GM12878 (cell line): ENCODE measurements at regions not wholly inside any gene's neighbourhood (a gene's known extent, or its start where the extent isn't known, plus 50 kb on each side); places are given as distances from the start of the nearest gene placed in this dataset.

Experiments
- BMI1 ChIP-seq: fragments of 450-650 bp; IDR thresholded peaks from 2 replicates; pipeline ENCODE4 v1.6.1; 2016; ENCODE audit warnings: mild to moderate bottlenecking, moderate library complexity, borderline replicate concordance
- IKZF1 ChIP-seq: fragments of 450-650 bp; conservative IDR thresholded peaks from 2 replicates; pipeline ENCODE4 v1.6.1; 2017; ENCODE audit warnings: antibody characterized with exemption, mild to moderate bottlenecking
- LARP7 ChIP-seq: fragments of 450-650 bp; IDR thresholded peaks from 2 replicates; pipeline ENCODE4 v1.6.1; 2017; ENCODE audit warnings: mild to moderate bottlenecking
- NR2F1 ChIP-seq: fragments of 450-650 bp; conservative IDR thresholded peaks from 2 replicates; pipeline ENCODE4 v1.6.1; 2017; ENCODE audit warnings: mild to moderate bottlenecking
- RAD51 ChIP-seq: fragments of 450-650 bp; IDR thresholded peaks from 2 replicates; pipeline ENCODE4 v1.6.1; 2016; ENCODE audit warnings: moderate library complexity, mild to moderate bottlenecking, inconsistent platforms
- SIX5 ChIP-seq: IDR thresholded peaks from 2 replicates; pipeline ENCODE4 v1.6.1; 2011; ENCODE audit warnings: mild to moderate bottlenecking, low read depth, low read length, moderate library complexity; ENCODE audit not compliant: severe bottlenecking
- TARDBP ChIP-seq: IDR thresholded peaks from 2 replicates; pipeline ENCODE4 v1.6.1; 2016; ENCODE audit warnings: borderline replicate concordance
- TCF7 ChIP-seq: IDR thresholded peaks from 2 replicates; pipeline ENCODE4 v1.6.1; 2014; ENCODE audit warnings: antibody characterized with exemption, borderline replicate concordance
- TF ChIP-seq, protein P1 (sequence below): fragments of 150-350 bp; IDR thresholded peaks from 2 replicates; pipeline ENCODE4 v1.6.1; 2016; ENCODE audit warnings: low read depth, low read length
- TF ChIP-seq, protein P2 (sequence below): IDR thresholded peaks from 2 replicates; pipeline ENCODE4 v1.6.1; 2011; ENCODE audit warnings: borderline replicate concordance, low read depth, mild to moderate bottlenecking, moderate library complexity, mixed read lengths, low read length; ENCODE audit not compliant: insufficient read depth; ENCODE audit errors: extremely low read length

GRCh38 chr2:8495189-8495989 lies 186.5 kb upstream of the ID2 start (continued):
- TF ChIP-seq RAD51, result no peak
- no peak for TF ChIP-seq SIX5
- TF ChIP-seq TCF7, result no peak
- TF ChIP-seq, protein P1, sequence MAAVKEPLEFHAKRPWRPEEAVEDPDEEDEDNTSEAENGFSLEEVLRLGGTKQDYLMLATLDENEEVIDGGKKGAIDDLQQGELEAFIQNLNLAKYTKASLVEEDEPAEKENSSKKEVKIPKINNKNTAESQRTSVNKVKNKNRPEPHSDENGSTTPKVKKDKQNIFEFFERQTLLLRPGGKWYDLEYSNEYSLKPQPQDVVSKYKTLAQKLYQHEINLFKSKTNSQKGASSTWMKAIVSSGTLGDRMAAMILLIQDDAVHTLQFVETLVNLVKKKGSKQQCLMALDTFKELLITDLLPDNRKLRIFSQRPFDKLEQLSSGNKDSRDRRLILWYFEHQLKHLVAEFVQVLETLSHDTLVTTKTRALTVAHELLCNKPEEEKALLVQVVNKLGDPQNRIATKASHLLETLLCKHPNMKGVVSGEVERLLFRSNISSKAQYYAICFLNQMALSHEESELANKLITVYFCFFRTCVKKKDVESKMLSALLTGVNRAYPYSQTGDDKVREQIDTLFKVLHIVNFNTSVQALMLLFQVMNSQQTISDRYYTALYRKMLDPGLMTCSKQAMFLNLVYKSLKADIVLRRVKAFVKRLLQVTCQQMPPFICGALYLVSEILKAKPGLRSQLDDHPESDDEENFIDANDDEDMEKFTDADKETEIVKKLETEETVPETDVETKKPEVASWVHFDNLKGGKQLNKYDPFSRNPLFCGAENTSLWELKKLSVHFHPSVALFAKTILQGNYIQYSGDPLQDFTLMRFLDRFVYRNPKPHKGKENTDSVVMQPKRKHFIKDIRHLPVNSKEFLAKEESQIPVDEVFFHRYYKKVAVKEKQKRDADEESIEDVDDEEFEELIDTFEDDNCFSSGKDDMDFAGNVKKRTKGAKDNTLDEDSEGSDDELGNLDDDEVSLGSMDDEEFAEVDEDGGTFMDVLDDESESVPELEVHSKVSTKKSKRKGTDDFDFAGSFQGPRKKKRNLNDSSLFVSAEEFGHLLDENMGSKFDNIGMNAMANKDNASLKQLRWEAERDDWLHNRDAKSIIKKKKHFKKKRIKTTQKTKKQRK, result no peak
- TF ChIP-seq, protein P2, sequence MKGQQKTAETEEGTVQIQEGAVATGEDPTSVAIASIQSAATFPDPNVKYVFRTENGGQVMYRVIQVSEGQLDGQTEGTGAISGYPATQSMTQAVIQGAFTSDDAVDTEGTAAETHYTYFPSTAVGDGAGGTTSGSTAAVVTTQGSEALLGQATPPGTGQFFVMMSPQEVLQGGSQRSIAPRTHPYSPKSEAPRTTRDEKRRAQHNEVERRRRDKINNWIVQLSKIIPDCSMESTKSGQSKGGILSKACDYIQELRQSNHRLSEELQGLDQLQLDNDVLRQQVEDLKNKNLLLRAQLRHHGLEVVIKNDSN, result no peak
- TF ChIP-seq IKZF1, result no peak
- no peak for TF ChIP-seq LARP7
- no peak for TF ChIP-seq NR2F1
- TF ChIP-seq BMI1, result no peak
- TF ChIP-seq TARDBP, result no peak
